Vagina (tissue), 2 donors: ENCODE measurements at regions not wholly inside any gene's neighbourhood (a gene's known extent, or its start where the extent isn't known, plus 50 kb on each side); places are given as distances from the start of the nearest gene placed in this dataset.

Source experiments
- POLR2A ChIP-seq, 2 donors: fragments of 450-650 bp; IDR thresholded peaks; one replicate each; pipeline ENCODE4 v1.6.1; 2017; ENCODE audit warnings: antibody characterized with exemption in 2 of 2, mild to moderate bottlenecking in 2 of 2, moderate library complexity in 2 of 2
- POLR2AphosphoS5 ChIP-seq, 2 donors: sonication (generic); formaldehyde crosslinking; IDR thresholded peaks; one replicate each; pipeline ENCODE4 v1.9.0; 2017; ENCODE audit warnings: antibody characterized with exemption in 2 of 2, mild to moderate bottlenecking in 2 of 2, low read depth in 1 of 2; ENCODE audit not compliant: insufficient read depth in 1 of 2
- TF ChIP-seq, protein P1 (sequence below), 3 experiments: fragments of 450-650 bp in 2 of 3; fragments of 200-600 bp in 1 of 3; sonication (generic) in 1 of 3; IDR thresholded peaks; one replicate each; pipeline ENCODE4 v1.5.1; 2017 to 2019; ENCODE audit warnings: antibody characterized with exemption in 3 of 3, mild to moderate bottlenecking in 2 of 3, moderate library complexity in 2 of 3

- TF ChIP-seq, protein P1, sequence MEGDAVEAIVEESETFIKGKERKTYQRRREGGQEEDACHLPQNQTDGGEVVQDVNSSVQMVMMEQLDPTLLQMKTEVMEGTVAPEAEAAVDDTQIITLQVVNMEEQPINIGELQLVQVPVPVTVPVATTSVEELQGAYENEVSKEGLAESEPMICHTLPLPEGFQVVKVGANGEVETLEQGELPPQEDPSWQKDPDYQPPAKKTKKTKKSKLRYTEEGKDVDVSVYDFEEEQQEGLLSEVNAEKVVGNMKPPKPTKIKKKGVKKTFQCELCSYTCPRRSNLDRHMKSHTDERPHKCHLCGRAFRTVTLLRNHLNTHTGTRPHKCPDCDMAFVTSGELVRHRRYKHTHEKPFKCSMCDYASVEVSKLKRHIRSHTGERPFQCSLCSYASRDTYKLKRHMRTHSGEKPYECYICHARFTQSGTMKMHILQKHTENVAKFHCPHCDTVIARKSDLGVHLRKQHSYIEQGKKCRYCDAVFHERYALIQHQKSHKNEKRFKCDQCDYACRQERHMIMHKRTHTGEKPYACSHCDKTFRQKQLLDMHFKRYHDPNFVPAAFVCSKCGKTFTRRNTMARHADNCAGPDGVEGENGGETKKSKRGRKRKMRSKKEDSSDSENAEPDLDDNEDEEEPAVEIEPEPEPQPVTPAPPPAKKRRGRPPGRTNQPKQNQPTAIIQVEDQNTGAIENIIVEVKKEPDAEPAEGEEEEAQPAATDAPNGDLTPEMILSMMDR (IDR thresholded peaks at IDR 0.05), result no peak
- TF ChIP-seq POLR2A (IDR thresholded peaks at IDR 0.05) (no peak), POLR2AphosphoS5 (IDR thresholded peaks at IDR 0.05; ENCODE audit: insufficient read depth in 1 of 2, low read depth in 1 of 2) (no peak)
Measured at GRCh38 chr13:68063181-68063580, 833.0 kb upstream of the PCDH9 start.
